Activated CD4-positive, alpha-beta T cell treated with anti-CD3 and anti-CD28 coated beads, Interleukin-2, Interleukin-4, amounts not matched to agents 100 ng/mL and 50 ng/mL, durations not matched to agents 16 hours and 8 hours (primary cell): ENCODE measurements at regions not wholly inside any gene's neighbourhood (a gene's known extent, or its start where the extent isn't known, plus 50 kb on each side); places are given as distances from the start of the nearest gene placed in this dataset.
"Not testable (repeated sequence)": the region's sequence is repeated elsewhere in the genome, so short reads cannot be mapped to it uniquely, and the experiment has no call there.

ENCODE experiments used
- DNase-seq: peaks from one replicate; pipeline ENCODE4 v3.0.0-alpha.2; 2020; ENCODE audit warnings: low spot score

- DNase-seq, result no peak
Measured at GRCh38 chr5:24135536-24135935, 509.2 kb downstream of the CDH10 start.

- DNase-seq, result no peak
Measured at GRCh38 chr5:24141046-24141445, 503.7 kb downstream of the CDH10 start.

- DNase-seq, result no peak
Measured at GRCh38 chr5:24142341-24142740, 502.4 kb downstream of the CDH10 start.

DNA sequence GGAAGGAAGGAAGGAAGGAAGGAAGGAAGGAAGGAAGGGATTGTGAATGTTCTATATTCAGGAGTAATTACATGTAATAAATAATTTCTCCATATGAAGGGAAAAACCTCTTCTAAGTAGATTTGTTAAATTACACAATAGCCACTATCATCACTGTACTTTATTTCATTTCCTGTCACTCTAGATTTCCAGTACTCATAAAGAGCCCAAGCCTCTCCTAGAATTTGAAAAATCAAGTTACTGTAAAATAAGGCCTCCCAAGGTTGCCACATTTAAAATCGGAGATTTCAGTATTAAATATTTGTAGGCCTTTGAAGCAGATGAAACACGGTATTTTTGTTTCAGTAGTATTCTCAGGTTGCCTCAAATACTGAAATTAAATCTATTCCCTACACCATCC is 499.0 kb downstream of the CDH10 start:
- DNase-seq, result no peak

GRCh38 chr5:24161559-24161958 is 483.2 kb downstream of the CDH10 start:
- DNase-seq, result no peak

DNA sequence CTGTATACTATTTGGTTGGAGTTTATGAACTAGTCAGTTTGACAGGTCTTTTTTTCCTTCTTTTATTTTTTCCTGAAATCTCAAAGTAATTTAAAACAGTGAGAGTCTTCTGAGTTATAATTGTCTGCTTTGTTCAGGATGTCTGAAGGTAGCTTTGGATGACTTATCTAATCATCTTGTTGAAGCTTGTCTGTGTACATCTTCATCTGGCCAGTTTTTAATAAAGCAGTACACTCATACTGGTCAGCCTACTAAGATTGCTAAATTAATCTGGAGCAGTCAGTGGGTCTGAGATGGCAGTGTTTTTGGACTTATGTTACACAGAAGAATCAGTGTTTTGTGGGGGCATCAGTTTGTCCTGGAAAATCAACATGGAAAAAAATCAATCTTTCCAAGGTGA is 482.4 kb downstream of the CDH10 start:
- DNase-seq, result no peak

DNA sequence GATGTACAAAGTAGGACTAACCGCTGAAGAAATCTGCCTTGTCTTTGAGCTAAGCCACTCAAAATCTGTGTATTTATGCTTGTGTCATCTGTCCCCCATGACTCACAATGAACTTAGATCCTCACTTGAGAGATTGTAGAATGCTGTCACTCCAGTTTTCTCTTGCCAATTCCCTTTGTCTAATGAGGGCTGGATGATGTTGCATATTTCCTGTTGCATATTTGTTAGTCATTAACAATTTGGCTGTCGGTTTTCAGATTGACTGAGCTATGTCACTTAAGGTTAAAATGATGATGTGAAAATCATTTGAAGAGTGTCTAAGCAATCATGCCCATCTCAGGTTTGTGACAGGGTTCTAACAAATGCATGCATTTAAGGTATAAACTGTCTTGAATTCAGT is 481.7 kb downstream of the CDH10 start:
- no peak for DNase-seq

- DNase-seq, result no peak
Measured at GRCh38 chr5:24167806-24168205, 477.0 kb downstream of the CDH10 start.

GRCh38 chr5:24170026-24170425 is 474.8 kb downstream of the CDH10 start:
- DNase-seq, result no peak

DNA sequence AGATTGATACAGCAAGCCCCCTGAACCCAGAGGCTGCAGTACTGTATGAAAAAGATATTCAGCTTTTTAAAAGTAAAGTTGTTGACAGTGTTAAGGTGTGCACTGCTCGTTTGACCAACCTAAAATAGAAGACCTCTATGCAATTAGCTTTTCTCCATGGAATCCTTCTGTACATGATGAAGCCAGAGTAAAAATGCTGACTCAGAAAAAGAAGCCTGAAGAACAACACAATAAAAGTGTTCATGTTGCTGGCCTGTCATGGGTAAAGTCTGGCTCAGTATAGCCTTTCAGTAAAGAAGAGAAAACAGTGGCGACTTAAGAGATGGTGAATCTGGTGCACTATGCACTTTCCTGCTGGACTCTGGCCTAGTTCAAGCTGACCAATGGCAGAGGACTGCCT is 473.8 kb downstream of the CDH10 start:
- not testable (repeated sequence) for DNase-seq

DNA sequence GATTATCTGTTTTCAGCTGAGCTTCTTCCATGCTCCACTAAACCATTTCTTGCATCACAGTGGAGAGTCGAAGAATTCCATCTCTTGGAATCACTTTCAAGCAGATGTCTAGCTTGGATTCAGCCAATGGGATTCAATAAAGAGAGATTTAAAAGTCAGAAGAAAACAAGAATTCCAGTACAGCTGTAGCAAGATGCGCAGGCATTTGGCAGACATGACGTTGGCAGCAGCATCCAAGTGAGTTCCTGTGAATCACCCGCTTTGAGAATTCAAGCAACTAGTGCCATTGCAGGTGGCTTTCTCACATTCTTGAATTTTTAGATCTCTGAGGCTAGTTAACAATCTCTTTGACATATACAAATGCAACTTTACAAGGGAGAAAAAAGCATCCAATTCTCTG is 467.0 kb downstream of the CDH10 start:
- DNase-seq, result no peak

GRCh38 chr5:24183981-24184380 is 460.8 kb downstream of the CDH10 start:
- DNase-seq, result no peak

DNA sequence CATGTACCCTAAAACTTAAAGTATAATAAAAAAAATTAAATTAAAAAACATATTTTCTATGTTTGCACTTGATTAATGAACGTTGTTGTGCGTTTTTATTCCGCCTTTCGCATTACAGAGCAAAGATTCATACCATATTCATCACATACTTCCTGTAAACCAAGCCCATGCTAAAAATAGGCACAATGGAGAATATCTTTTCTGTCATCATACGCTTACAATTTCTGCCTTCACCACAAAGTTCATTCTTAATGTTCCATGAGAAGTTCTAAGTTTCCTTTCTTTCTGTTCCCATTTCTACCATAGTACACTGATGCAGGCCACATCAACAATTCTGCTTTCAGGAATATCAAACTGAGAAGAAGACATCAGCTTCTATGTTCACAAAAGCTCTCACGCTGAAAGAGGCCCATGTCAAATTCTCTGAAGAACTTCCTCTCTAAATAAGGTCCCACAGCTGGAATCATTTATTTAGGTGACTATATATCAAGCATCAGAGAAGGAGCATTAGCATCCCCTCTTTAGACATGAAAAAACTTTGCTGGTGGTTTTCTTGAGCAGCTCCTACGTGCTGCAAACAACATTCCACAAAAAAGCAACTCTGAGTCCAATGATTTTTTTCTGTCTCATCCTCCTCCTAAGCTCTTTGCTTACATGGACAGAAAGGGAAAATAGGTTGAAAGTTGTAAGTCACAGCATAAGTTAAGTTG is 456.4 kb downstream of the CDH10 start:
- no peak for DNase-seq

- DNase-seq, result no peak
Measured at GRCh38 chr5:24196789-24197188, 448.0 kb downstream of the CDH10 start.

DNA sequence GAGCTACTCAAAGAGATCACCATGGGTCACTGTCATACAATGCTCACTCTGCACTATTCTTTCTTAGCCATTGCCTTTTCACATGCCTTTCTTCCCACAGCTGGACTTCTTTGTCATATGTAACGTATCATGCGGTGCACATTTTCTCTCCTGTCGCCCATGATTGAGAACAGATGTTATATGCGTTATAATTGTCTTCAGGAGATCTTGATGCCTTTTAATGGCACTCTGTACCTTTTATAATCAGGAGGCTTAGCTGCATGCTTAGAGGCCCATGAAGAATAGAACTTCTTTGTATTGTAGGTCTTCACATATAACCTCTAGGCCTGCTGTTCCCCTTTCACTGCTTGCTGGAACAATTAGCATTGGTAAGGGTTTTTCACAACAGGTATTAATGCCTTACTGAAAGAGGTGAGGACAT is 436.1 kb downstream of the CDH10 start:
- DNase-seq, result no peak

GRCh38 chr5:24215114-24215513 is 429.7 kb downstream of the CDH10 start:
- no peak for DNase-seq

DNA sequence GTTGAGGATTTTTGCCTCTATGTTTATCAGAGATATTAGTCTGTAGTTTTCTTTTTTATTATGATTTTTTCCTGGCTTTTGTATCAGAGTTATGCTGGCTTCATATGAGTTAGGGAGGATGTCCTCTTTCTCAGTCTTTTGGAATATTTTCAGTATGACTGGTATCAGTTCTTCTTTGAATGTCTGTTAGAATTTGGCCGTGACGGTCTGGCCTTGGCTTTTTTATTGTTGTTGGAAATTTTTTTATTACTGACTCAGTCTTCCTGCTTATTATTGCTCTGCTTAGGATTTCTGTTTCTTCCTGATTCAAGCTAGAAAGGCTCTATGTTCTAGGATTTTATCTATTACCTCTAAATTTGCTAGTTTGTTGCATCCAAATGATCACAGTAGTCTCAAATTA is 421.9 kb downstream of the CDH10 start:
- DNase-seq, result no peak

GRCh38 chr5:24225051-24225450 is 419.7 kb downstream of the CDH10 start:
- no peak for DNase-seq

GRCh38 chr5:24226479-24226878 is 418.3 kb downstream of the CDH10 start:
- no peak for DNase-seq

DNA sequence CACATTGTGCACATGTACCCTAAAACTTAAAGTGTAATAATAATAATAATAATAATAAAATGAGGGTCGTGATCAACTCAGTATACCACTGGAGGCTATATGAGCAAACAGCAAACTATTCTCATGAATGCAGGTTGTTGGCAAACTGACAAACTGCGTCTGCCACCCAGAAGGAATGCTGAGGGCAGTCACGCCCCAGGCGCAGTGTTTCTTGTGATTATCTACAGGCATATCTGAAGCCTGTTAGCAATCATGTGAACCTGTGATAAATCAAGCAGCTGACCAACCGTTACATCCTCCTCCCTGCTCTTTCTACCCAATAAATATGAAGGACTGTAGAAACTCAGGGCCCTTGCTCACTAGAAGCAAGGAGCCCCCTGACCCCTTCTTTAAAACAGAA is 416.9 kb downstream of the CDH10 start:
- not testable (repeated sequence) for DNase-seq

- no peak for DNase-seq
Measured at GRCh38 chr5:24232041-24232440, 412.7 kb downstream of the CDH10 start.

- DNase-seq, result no peak
Measured at GRCh38 chr5:24232929-24233498, 411.8 kb downstream of the CDH10 start.

GRCh38 chr5:24235946-24236345 is 408.8 kb downstream of the CDH10 start:
- no peak for DNase-seq

GRCh38 chr5:24245821-24246220 is 399.0 kb downstream of the CDH10 start:
- no peak for DNase-seq
